NCI-H146 treated with DMSO at 0.1 percent for 48 hours (cell line): ENCODE measurements at regions not wholly inside any gene's neighbourhood (a gene's known extent, or its start where the extent isn't known, plus 50 kb on each side); places are given as distances from the start of the nearest gene placed in this dataset.

ENCODE experiments used
- DNase-seq: peaks from one replicate; lab custom pipeline; 2025; ENCODE audit not compliant: unreplicated experiment; lab: John Stamatoyannopoulos, UW

GRCh38 chr2:78420132-78420531 is 605.4 kb upstream of the REG3G start:
- DNase-seq = no peak

- no peak for DNase-seq
Observed at GRCh38 chr2:78423631-78424030, 601.9 kb upstream of the REG3G start.

- no peak for DNase-seq
Observed at GRCh38 chr2:78427170-78427569, 598.3 kb upstream of the REG3G start.

GRCh38 chr2:78431241-78431640 is 594.3 kb upstream of the REG3G start:
- peak; percentile 36 for DNase-seq

- DNase-seq = no peak
Observed at GRCh38 chr2:78439122-78439521, 586.4 kb upstream of the REG3G start.

DNA sequence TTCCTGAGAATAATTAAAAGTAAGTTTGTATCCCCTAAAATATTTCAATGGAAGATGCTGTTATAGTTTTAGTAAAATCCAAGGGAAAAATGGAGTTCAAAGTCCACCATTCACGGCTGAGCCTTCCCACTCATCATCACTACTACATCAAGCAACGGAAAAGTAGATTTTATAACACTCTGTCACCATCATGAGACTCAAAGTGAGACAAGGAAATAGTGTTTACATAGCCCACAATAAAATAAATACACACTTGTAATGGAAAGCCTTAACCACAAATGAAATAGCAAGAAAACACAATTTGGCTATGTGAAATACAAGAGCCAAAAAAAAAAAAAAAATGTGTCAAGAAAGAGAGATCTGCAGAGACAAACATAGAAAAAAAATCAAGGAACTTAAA is 569.9 kb upstream of the REG3G start:
- DNase-seq = no peak

DNA sequence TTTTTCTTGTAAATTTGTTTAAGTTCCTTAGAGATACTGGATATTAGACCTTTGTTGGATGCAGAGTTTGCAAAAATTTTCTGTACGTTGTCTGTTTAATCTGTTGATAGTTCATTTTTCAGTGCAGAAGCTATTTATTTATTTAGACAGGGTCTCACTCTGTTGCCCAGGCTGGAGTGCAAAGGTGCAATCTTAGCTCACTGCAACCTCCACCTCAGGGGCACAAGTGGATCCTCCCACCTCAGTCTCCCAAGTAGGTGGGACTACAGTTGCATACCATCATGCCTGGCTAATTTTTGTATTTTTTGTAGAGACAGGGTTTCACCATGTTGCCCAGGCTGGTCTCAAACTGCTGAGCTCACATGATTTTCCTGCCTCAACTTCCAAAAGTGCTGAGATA is 568.2 kb upstream of the REG3G start:
- no peak for DNase-seq

GRCh38 chr2:78465707-78466106 is 559.8 kb upstream of the REG3G start:
- DNase-seq = no peak

GRCh38 chr2:78476619-78477229 is 548.8 kb upstream of the REG3G start:
- DNase-seq = no peak

DNA sequence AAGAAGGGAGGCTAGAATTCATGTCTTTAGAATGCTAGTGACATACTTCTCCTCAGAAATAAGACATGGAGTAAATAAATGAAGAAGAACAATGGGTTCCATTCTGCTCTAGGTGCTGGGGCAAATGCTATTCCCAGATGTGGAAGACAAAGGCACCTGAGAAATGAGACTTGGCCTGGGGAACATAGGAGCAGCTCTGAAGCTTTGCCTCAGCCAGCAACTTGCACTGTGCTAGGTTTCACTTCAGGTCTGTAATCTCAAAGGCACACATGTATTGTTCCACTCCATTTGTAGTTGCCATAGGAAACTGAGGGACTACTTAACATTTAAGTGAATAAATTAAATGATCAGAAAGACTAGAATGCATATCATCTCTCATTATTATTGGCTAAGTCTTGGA is 538.9 kb upstream of the REG3G start:
- DNase-seq = no peak

DNA sequence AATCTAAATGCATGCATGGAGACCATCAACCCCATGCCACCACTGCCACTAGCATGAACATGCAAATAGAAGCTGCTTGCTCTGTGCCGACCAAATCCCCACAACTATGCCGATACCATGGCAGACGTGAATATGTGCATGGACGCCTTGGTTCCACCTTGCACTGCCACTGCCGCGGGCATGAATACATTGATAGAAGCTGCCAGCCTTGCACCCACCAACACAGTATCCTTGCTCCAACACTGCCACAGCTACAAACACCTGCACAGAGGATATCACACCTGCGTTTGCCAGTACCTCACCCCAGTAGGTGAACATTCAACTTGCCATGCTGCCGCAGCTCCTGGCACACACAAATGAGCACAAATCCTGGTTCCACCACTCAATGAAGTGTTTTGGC is 527.4 kb upstream of the REG3G start:
- no peak for DNase-seq

GRCh38 chr2:78506301-78506700 is 519.2 kb upstream of the REG3G start:
- DNase-seq = no peak

- no peak for DNase-seq
Observed at GRCh38 chr2:78521938-78522337, 503.6 kb upstream of the REG3G start.

- DNase-seq = peak; percentile 67
Observed at GRCh38 chr2:78532762-78533379, 492.6 kb upstream of the REG3G start.

- no peak for DNase-seq
Observed at GRCh38 chr2:78535395-78535794, 490.1 kb upstream of the REG3G start.

DNA sequence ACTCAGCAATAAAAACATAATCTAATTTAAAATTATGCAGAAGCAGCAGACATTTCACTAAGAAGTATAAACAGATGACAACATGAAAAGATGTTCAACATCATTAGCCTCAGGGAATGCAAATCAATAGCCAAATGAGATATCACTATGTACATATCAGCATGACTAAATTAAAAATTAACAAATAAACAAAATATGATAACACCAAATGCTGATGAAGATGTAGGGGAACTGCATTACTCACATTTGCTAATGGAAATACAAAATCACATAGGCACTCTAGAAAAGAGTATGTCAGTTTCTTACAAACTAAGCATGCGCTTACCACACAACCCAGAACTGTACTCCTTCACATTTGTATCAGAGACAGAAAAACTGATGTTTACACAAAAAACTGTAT is 487.2 kb upstream of the REG3G start:
- no peak for DNase-seq

- DNase-seq = no peak
Observed at GRCh38 chr2:78540255-78540654, 485.2 kb upstream of the REG3G start.

DNA sequence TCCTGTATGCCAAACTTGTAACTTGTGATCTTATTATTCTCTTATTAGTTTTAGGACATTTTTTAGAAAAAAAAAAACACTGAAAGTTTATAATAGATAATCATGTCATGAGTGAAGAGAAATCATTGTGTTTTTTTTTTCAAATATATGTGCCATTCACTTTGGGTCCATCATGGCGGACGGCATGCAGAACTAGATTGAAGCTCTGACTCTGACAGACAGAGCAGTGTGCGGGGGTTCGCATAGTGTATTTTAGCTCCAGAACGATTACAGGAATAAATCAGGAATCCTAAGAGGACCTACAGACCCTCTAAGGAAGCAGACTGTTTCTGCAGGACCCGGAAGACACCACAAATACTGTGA is 484.4 kb upstream of the REG3G start:
- DNase-seq = peak; percentile 54

DNA sequence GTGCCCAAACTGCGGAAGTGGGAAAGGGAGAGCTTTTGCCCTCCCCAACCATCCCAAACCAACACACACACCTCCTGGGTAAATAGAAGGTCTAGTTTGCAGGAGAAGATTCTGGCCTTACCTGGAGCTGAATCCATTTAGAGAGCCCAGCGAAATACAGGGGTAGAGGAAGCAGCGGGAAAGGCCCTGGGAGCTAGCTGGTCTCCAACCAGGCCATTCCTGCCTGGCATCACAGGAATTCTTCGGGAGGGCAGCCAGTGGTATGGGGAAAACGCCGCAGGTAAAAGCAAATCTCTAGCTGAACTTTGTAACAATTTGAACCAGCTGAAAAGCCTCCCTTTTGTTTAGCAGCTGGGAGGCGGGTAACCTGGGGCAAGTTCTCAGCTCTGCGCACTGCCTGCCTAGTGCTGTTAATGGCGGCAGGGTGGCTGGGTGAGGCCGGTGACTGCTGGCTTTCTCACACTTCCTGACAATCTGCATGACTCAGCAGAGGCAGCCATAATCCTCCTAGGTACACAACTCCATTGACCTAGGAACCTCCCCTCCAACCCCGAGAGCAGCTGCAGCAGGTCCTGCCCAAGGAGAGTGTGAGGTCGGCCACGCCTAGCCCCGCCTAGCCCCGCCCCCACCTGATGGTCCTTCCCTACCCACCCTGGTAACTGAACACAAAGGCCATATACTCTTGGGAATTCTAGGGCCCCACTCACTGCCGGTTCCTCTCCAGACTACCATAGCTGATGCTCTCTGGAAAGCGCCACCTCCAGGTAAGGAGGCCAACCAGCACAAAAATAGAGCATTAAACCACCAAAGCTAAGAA is 483.8 kb upstream of the REG3G start:
- DNase-seq = peak; percentile 79

DNA sequence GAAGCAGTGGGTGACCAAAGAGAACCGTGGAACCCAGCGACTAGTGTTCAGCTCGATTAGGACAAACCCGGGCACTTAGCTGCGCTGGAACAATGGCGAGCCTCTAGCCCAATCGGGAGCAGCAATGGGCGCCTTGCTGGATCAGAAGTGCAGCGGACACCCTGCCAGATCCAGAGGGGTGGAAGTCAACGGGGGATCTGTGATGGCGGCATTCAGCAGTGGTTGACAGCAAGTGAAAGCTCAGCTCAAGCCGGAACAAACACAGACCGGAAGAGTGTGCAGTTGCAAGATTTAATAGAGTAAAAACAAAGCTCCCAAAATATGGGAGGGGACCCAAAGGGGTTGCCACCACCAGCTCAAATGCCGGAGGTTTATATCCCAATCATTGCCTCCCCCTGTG is 478.7 kb upstream of the REG3G start:
- peak; percentile 63 for DNase-seq

GRCh38 chr2:78549766-78550165 is 475.7 kb upstream of the REG3G start:
- DNase-seq = no peak

GRCh38 chr2:78553866-78554647 is 471.4 kb upstream of the REG3G start:
- DNase-seq = no peak
